Choroid plexus epithelial cell (primary cell): ENCODE measurements at regions not wholly inside any gene's neighbourhood (a gene's known extent, or its start where the extent isn't known, plus 50 kb on each side); places are given as distances from the start of the nearest gene placed in this dataset.

Experiments
- DNase-seq: peaks from one replicate; pipeline ENCODE4 v3.0.0-alpha.2; 2010; ENCODE audit warnings: low read depth
- H3K4me3 ChIP-seq: 2 replicates; pipeline ENCODE4 v1.5.1; 2011; ENCODE audit warnings: low read depth, mild to moderate bottlenecking, control low read depth, low read length, moderate library complexity
- TF ChIP-seq, protein P1 (sequence below): conservative IDR thresholded peaks from 2 replicates; pipeline ENCODE4 v1.5.1; 2011; ENCODE audit warnings: low read depth, mild to moderate bottlenecking, control low read depth, inconsistent platforms, low read length, moderate library complexity

DNA sequence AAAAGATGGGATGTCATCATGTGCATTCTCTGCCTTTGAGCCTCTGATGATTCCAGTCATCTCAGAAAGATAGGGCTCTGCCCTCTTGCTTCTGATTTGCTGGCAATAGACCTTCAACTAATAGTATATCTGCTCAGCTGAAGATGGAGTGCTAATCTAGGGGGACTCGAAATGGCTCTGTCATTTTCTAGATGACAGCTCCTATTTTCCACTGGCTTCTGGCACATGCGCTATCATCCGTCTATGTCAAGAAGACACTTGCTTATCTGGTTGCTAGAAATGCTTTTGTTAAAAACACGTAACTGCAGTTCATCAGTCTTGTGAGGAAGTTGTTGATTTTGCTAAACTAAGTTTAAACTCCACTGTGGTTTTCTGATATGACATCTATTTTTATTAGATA, 265.5 kb upstream of the ZNF608 start:
- TF ChIP-seq, protein P1, sequence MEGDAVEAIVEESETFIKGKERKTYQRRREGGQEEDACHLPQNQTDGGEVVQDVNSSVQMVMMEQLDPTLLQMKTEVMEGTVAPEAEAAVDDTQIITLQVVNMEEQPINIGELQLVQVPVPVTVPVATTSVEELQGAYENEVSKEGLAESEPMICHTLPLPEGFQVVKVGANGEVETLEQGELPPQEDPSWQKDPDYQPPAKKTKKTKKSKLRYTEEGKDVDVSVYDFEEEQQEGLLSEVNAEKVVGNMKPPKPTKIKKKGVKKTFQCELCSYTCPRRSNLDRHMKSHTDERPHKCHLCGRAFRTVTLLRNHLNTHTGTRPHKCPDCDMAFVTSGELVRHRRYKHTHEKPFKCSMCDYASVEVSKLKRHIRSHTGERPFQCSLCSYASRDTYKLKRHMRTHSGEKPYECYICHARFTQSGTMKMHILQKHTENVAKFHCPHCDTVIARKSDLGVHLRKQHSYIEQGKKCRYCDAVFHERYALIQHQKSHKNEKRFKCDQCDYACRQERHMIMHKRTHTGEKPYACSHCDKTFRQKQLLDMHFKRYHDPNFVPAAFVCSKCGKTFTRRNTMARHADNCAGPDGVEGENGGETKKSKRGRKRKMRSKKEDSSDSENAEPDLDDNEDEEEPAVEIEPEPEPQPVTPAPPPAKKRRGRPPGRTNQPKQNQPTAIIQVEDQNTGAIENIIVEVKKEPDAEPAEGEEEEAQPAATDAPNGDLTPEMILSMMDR, result no peak
- H3K4me3 ChIP-seq, result no peak overlapping the region
- DNase-seq, result no peak

DNA sequence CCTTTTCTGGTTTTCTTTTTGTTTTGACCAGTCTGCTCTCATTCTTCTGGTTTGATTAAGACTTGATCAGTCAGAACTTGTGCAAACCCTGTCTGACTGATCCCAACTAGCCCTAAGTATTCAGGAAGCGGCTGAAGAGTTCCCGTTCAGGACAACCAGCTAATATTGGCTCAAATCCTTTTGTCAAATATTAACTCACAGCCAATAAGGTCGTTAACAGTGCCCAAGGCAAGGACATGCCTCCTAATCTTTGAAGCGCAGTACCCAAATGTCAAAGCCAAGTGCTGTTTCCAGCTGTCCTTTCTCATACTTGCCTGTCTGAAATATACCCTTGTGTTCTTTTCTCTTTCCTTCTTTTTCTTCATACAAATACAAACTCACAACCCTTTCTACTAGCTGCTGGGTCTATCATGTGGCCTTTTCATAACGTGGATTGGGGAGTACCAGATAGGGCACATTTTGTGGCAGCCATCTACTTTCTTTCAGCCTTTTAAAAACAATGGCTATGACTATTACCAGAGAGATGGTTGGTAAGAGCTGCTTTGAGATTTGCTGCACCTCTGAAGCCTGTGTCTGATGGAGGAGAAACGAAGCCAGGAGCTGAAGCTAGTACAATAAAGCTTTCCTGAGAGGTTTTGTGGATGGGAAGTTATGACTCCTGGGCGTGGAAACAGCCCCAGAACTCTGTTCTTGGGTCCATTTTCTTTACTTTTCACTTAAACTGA, 266.4 kb upstream of the ZNF608 start:
- no peak for DNase-seq
- TF ChIP-seq, protein P1, result no peak
- no peak overlapping the region for H3K4me3 ChIP-seq

DNA sequence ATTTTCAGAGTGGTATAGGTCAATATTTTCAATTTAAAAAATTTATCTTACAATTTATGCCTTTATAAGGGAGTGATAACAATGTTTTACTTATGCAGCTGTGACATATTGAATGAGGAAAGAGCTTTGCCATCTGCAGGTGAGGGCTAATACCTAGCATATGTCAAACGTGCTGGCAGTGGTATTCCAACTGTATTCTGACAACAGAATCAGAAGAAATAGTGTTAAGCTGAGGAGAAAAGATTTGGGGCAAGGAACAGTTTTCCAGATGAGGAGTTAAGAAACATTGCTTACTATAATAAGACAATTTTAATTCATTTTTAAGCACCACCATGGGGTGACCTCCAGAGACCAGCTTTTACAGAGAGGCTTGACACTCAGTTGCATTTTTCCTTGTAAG, 267.8 kb upstream of the ZNF608 start:
- DNase-seq, result no peak

DNA sequence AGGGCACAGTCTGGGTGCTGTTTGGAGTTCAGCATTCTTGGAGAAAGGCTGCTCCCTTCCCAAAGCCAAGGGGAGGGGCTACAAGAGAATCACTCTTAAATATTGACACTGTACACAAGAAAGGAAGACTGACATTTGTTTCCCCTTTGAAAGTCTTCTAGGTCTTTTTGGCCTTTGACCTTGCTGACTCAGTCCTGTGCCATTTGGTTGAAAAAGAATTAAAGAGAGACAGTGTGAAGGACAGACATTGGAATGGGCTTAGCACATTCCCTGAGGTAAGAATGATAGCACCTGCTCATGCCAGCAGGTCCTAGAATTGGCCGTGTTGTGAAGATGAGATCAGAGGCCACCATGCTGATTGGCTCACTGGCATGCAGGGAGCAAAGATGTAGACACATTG, 271.4 kb upstream of the ZNF608 start:
- no peak overlapping the region for H3K4me3 ChIP-seq
- TF ChIP-seq, protein P1, result no peak

More for the DNA sequence above, 267.8 kb upstream of the ZNF608 start:
- no peak overlapping the region for H3K4me3 ChIP-seq
- TF ChIP-seq, protein P1, result no peak

DNA sequence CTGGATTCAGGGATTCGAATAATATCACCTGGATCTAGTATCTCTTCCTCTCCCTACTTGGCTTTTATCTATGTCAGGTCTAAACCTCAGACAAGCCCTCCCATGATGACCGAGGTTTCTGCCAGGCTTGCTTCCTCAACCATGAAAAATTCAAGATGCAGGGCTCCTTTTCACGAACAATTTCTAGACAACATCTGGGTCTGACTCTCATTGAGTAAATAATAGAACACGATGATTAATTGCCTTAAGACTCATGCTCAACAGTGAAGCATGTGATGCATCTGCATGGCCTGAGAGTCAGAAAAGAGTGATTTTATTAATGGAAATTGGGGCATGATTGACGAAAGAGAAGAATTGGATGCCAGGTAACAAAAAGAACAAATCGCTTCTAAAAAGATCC, 277.2 kb upstream of the ZNF608 start:
- DNase-seq, result peak; percentile 33
- TF ChIP-seq, protein P1, result no peak
- no peak overlapping the region for H3K4me3 ChIP-seq

More for the DNA sequence above, 271.4 kb upstream of the ZNF608 start:
- no peak for DNase-seq

DNA sequence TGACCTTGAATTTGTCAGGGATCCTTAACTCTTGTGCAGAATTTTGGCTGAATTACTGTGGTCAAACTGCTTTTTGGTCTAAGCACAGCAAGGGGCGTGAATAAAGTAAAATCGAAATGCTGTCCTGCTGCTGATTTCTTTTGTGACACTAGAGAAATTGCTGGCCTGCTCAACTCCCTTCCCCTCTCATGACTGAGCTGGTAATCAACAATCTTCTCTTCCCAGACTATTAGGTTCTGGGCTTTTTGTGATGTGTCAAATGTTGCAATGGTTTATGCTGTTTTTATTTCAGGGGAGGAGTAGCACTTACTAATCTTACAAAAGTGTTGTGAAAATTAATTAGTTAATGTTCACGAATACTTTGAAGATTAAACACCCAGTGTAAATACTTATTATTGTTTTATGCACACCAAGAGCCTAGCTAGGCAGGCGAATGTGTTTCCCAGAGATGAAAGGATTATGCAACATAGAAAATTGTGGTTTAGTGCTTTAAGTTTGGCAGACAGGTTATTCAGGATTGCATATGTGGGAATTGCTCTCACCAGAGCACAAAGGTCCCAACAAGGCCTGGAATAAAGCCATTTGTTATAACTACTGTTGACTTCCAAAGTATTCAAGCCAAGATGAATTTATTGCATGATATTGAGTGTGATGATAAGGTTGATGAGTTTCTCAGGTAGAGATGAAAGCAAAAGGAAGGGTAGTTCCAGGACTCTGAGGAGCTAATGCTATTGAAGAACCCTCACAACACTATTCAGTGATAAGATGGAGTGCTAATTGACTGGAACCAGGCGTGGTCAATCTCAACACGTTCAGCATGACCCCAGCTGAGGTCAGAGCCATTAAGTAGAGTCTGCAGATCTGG, 280.7 kb upstream of the ZNF608 start:
- TF ChIP-seq, protein P1, result no peak
- peak; percentile 75 for DNase-seq
- H3K4me3 ChIP-seq, result no peak overlapping the region

DNA sequence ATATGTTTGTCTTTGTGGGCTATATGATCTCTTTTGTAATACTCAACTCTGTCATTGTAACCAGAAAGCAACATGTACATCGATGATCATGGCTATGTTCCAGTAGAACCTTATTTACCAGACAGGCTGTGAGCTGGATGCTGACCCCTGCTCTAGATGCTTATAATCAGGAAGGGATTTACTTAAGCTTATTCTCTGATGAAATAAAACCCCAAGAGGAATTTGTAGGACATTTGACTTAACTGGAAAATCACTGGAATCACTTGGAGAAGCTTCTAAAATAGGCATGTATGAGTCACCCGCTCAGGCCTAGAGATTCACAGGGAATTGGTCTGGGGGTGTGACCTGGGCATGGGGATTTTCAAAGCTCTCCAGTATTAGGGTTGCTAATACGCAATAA, 285.8 kb upstream of the ZNF608 start:
- peak; percentile 21 for DNase-seq
- TF ChIP-seq, protein P1, result no peak
- H3K4me3 ChIP-seq, result no peak overlapping the region
